H1 (cell line): ENCODE measurements at regions not wholly inside any gene's neighbourhood (a gene's known extent, or its start where the extent isn't known, plus 50 kb on each side); places are given as distances from the start of the nearest gene placed in this dataset.

ENCODE experiments used
- CBX8 ChIP-seq: fragments of 300-800, 300-1000 bp; sonication (generic); IDR thresholded peaks from 2 replicates; pipeline ENCODE4 v1.7.1; 2016; ENCODE audit warnings: low read depth, low read length, borderline replicate concordance
- POLR2AphosphoS5 ChIP-seq: IDR thresholded peaks from 2 replicates; pipeline ENCODE4 v1.6.1; 2011; ENCODE audit warnings: low read depth, low read length
- SP2 ChIP-seq: IDR thresholded peaks from 2 replicates; pipeline ENCODE4 v1.6.1; 2012; ENCODE audit warnings: mild to moderate bottlenecking, low read length, inconsistent platforms
- TF ChIP-seq, protein P1 (sequence below), 3 experiments: IDR thresholded peaks; 1 replicate in 2 of 3; 2 replicates in 1 of 3; pipeline versions ENCODE4 v1.5.1 to v1.6.1; 2011; ENCODE audit warnings: low read length in 3 of 3, mild to moderate bottlenecking in 3 of 3, inconsistent platforms in 2 of 3, low read depth in 1 of 3, moderate library complexity in 1 of 3; ENCODE audit not compliant: insufficient read depth in 1 of 3; ENCODE audit errors: control extremely low read depth in 1 of 3

- no peak for TF ChIP-seq POLR2AphosphoS5
- no peak for TF ChIP-seq SP2
- TF ChIP-seq CBX8: no peak
- TF ChIP-seq, protein P1, sequence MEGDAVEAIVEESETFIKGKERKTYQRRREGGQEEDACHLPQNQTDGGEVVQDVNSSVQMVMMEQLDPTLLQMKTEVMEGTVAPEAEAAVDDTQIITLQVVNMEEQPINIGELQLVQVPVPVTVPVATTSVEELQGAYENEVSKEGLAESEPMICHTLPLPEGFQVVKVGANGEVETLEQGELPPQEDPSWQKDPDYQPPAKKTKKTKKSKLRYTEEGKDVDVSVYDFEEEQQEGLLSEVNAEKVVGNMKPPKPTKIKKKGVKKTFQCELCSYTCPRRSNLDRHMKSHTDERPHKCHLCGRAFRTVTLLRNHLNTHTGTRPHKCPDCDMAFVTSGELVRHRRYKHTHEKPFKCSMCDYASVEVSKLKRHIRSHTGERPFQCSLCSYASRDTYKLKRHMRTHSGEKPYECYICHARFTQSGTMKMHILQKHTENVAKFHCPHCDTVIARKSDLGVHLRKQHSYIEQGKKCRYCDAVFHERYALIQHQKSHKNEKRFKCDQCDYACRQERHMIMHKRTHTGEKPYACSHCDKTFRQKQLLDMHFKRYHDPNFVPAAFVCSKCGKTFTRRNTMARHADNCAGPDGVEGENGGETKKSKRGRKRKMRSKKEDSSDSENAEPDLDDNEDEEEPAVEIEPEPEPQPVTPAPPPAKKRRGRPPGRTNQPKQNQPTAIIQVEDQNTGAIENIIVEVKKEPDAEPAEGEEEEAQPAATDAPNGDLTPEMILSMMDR (IDR thresholded peaks at IDR 0.05; ENCODE audit: control extremely low read depth in 1 of 3, insufficient read depth in 1 of 3, low read depth in 1 of 3, low read length in 3 of 3): no peak
Observed at GRCh38 chr3:146702237-146702636, 97.1 kb upstream of the PLSCR5 start (continued).
